ENCODE measurements at regions not wholly inside any gene's neighbourhood (a gene's known extent, or its start where the extent isn't known, plus 50 kb on each side); places are given as distances from the start of the nearest gene placed in this dataset.
A peak's percentile ranks its signal among the peaks of the same experiment; 100 is the strongest.

DNA sequence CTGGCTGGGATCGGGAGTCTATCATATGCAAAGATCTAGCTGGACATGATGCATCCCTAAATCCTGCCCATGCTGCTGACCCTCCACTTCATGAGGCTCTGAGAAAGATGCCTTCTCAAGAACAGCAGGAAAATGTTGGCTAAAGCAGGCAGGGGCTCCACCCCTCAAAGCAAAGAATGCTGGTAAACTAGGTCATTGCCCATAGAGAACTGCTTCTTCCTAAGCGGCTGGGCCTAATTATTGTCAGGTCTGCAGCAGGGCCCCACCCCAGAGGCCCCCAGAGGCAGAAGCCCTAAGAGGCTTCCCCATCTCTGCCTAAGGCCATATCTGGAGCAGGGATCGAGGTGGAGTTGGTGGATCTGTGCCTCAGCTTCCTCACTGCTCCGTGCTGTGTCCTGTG is 447.4 kb upstream of the PROK2 start:
- no peak overlapping the region for H3K4me3 ChIP-seq (ENCODE audit: low read depth, low read length)
- TF ChIP-seq, protein P1, sequence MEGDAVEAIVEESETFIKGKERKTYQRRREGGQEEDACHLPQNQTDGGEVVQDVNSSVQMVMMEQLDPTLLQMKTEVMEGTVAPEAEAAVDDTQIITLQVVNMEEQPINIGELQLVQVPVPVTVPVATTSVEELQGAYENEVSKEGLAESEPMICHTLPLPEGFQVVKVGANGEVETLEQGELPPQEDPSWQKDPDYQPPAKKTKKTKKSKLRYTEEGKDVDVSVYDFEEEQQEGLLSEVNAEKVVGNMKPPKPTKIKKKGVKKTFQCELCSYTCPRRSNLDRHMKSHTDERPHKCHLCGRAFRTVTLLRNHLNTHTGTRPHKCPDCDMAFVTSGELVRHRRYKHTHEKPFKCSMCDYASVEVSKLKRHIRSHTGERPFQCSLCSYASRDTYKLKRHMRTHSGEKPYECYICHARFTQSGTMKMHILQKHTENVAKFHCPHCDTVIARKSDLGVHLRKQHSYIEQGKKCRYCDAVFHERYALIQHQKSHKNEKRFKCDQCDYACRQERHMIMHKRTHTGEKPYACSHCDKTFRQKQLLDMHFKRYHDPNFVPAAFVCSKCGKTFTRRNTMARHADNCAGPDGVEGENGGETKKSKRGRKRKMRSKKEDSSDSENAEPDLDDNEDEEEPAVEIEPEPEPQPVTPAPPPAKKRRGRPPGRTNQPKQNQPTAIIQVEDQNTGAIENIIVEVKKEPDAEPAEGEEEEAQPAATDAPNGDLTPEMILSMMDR (IDR thresholded peaks at IDR 0.05; ENCODE audit: low read depth, low read length): no peak
- TF ChIP-seq MYC (IDR thresholded peaks at IDR 0.05; ENCODE audit: low read depth, low read length) (no peak), POLR2A (IDR thresholded peaks at IDR 0.05; ENCODE audit: extremely low read depth, insufficient read length) (no peak)
- TF ChIP-seq, protein P2, sequence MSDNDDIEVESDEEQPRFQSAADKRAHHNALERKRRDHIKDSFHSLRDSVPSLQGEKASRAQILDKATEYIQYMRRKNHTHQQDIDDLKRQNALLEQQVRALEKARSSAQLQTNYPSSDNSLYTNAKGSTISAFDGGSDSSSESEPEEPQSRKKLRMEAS (IDR thresholded peaks at IDR 0.05; ENCODE audit: low read depth, low read length): no peak
- DNase-seq (ENCODE audit: low read depth): no peak

DNA sequence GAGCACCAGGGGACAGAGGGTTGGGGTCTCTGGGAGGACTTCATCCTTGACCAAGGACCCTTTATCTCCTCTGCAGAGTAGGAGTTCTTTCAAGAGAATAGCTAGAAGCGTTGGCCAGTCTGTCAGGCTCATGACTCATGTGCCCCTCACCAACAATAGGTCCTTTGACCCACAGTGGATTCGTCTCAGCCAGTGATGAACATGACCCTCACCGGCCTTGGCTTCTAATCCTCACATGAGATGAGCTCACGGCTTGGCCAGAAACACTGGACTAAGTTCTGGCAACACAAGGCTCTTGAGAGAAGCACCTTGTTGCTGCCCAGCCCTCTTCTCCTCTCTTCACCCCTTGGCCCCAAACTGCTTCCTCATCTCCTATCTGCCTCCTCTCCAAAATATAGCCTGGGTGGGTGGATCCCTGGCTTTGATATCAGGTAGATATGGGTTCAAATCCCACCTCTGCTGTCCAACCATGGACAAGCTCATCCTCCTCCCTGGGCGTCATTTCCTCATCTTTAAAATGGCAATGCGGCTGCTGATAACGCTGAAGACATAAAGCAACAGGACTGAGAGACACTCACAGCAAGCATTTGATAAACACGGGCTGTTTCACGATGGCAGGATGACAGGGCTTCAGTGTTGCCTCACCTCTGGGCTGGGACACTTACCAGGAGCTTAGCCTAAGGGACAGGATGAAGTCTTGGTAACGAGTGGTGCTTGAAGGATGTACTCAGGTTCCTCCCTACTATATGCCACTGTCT is 446.7 kb upstream of the PROK2 start:
- TF ChIP-seq POLR2A (IDR thresholded peaks at IDR 0.05; ENCODE audit: extremely low read depth, insufficient read length): no peak
- TF ChIP-seq, protein P1 (IDR thresholded peaks at IDR 0.05; ENCODE audit: low read depth, low read length): no peak
- TF ChIP-seq, protein P2 (IDR thresholded peaks at IDR 0.05; ENCODE audit: low read depth, low read length): no peak
- no peak for TF ChIP-seq MYC (IDR thresholded peaks at IDR 0.05; ENCODE audit: low read depth, low read length)
- DNase-seq (ENCODE audit: low read depth): no peak
- H3K4me3 ChIP-seq (ENCODE audit: low read depth, low read length): no peak overlapping the region

DNA sequence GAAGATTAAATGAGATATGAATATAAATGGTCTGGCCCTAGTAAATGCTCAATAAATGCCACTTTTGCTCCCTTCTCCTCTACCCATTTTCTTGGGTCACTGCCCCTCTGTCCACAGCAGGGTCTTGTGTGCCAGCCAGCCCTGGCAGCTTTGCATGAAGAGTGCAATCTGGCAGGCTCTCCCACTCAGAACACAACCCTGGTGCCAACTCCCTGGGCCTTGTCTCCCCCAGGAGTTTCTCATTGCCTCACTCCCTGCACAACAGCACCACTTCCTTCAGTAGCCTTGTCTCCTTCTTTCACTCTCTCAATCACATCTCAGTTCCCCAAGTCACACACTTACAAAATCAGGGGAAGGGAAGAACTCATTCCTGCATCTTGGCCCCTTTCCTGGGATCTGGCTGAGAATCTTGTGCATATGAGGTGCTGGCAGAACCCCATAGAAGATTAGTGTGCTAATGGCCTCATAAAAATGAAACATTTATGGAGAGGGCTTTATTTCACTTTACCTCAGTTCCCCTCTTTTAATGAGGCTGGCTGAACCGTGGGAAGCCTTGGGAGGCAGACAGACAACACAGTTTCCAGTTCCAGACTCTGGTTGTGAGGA is 445.9 kb upstream of the PROK2 start:
- H3K4me3 ChIP-seq (ENCODE audit: low read depth, low read length): no peak overlapping the region
- TF ChIP-seq MYC (IDR thresholded peaks at IDR 0.05; ENCODE audit: low read depth, low read length): no peak
- TF ChIP-seq, protein P1 (IDR thresholded peaks at IDR 0.05; ENCODE audit: low read depth, low read length): no peak
- no peak for TF ChIP-seq POLR2A (IDR thresholded peaks at IDR 0.05; ENCODE audit: extremely low read depth, insufficient read length)
- TF ChIP-seq, protein P2 (IDR thresholded peaks at IDR 0.05; ENCODE audit: low read depth, low read length): no peak
- DNase-seq (ENCODE audit: low read depth): no peak

DNA sequence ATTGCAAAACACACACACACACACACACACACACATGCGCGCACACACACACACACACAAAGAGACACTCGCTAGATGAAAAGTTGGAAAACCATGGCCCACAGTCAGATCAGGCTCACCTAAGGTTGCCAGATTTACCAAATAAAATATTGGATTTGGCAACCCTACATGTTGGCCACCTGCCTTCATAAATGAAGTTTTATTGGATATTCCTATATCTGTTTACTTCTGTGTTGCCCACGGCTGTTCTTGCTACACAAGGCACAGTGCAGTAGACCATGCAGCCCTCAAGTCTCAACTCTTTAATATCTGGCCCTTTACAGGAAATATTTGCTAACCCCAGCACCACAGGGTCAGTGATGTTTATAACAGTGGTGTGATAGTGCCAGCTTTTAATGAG is 445.0 kb upstream of the PROK2 start:
- DNase-seq (ENCODE audit: low read depth): no peak

DNA sequence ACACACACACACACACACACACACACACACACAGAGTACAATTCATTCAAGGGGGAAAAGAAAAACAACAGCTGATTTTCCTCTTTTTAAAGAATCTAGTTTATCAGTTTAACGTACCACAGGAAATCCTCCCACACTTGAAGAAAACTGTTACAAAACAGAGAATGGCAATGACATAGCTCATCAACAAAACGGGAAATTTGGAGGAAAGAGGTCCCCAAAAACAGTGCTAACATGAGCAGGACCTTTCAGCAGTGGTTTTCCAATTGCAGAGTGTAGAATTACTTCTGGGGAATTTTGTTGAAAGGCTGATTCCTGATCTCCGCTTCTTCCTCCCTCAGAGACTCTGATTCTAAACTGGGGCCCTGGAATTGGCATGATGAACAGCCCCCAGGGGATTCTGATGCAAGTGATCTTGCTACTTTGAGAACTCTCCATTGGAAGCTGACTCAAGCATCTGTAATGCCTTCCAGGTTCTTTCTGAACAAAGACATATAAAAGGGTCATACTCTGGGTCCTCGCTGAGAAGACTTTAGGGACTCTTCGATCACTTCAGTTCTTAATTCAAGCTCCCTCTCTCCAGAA is 442.6 kb upstream of the PROK2 start:
- peak; percentile 22 for DNase-seq (ENCODE audit: low read depth)
- no peak for TF ChIP-seq POLR2A (IDR thresholded peaks at IDR 0.05; ENCODE audit: extremely low read depth, insufficient read length)
- TF ChIP-seq, protein P1 (IDR thresholded peaks at IDR 0.05; ENCODE audit: low read depth, low read length): no peak
- H3K4me3 ChIP-seq (ENCODE audit: low read depth, low read length): no peak overlapping the region

More for the DNA sequence above, 445.0 kb upstream of the PROK2 start:
- TF ChIP-seq, protein P1 (IDR thresholded peaks at IDR 0.05; ENCODE audit: low read depth, low read length): no peak
- TF ChIP-seq MYC (IDR thresholded peaks at IDR 0.05; ENCODE audit: low read depth, low read length): no peak
- no peak overlapping the region for H3K4me3 ChIP-seq (ENCODE audit: low read depth, low read length)
